Esophagus muscularis mucosa (tissue), 3 donors: ENCODE measurements at regions not wholly inside any gene's neighbourhood (a gene's known extent, or its start where the extent isn't known, plus 50 kb on each side); places are given as distances from the start of the nearest gene placed in this dataset.

ENCODE experiments used
- CTCF ChIP-seq, 3 experiments: fragments of 200-600 bp in 2 of 3; fragments of 450-650 bp in 1 of 3; sonication (generic) in 2 of 3; IDR thresholded peaks; one replicate each; pipeline ENCODE4 v1.5.1; 2017 to 2019; ENCODE audit warnings: antibody characterized with exemption in 3 of 3, mild to moderate bottlenecking in 2 of 3, moderate library complexity in 1 of 3
- POLR2A ChIP-seq: fragments of 450-650 bp; IDR thresholded peaks from one replicate; pipeline ENCODE4 v1.6.1; 2017; ENCODE audit warnings: antibody characterized with exemption, moderate library complexity, mild to moderate bottlenecking, low read depth

- no peak for TF ChIP-seq POLR2A
- no peak for TF ChIP-seq CTCF (IDR thresholded peaks at IDR 0.05)
Measured at GRCh38 chr22:49531368-49531791, 296.3 kb downstream of the BRD1 start.
